Ovary (tissue), 3 donors: ENCODE measurements at regions not wholly inside any gene's neighbourhood (a gene's known extent, or its start where the extent isn't known, plus 50 kb on each side); places are given as distances from the start of the nearest gene placed in this dataset.

Experiments
- EP300 ChIP-seq: sonication (generic); formaldehyde crosslinking; IDR thresholded peaks from one replicate; pipeline ENCODE4 v1.6.1; 2017; ENCODE audit warnings: antibody characterized with exemption
- POLR2A ChIP-seq: fragments of 450-650 bp; IDR thresholded peaks from one replicate; pipeline ENCODE4 v1.6.1; 2017; ENCODE audit warnings: antibody characterized with exemption, mild to moderate bottlenecking, moderate library complexity
- TF ChIP-seq, protein P1 (sequence below), 3 donors: fragments of 450-650 bp in 2 of 3; fragments of 200-600 bp in 1 of 3; IDR thresholded peaks; one replicate each; pipeline versions ENCODE4 v1.5.1 to v1.8.0; 2016 to 2022; ENCODE audit warnings: antibody characterized with exemption in 3 of 3, mild to moderate bottlenecking in 1 of 3
- donor health status: DM: no; HTN: no; CAD: no.

- TF ChIP-seq, protein P1, sequence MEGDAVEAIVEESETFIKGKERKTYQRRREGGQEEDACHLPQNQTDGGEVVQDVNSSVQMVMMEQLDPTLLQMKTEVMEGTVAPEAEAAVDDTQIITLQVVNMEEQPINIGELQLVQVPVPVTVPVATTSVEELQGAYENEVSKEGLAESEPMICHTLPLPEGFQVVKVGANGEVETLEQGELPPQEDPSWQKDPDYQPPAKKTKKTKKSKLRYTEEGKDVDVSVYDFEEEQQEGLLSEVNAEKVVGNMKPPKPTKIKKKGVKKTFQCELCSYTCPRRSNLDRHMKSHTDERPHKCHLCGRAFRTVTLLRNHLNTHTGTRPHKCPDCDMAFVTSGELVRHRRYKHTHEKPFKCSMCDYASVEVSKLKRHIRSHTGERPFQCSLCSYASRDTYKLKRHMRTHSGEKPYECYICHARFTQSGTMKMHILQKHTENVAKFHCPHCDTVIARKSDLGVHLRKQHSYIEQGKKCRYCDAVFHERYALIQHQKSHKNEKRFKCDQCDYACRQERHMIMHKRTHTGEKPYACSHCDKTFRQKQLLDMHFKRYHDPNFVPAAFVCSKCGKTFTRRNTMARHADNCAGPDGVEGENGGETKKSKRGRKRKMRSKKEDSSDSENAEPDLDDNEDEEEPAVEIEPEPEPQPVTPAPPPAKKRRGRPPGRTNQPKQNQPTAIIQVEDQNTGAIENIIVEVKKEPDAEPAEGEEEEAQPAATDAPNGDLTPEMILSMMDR (IDR thresholded peaks at IDR 0.05), result no peak
- TF ChIP-seq POLR2A (no peak), EP300 (no peak)
These were observed 82.4 kb upstream of the SLC13A1 start for GRCh38 chr7:123282181-123282580.
